ENCODE measurements at regions not wholly inside any gene's neighbourhood (a gene's known extent, or its start where the extent isn't known, plus 50 kb on each side); places are given as distances from the start of the nearest gene placed in this dataset.
"Not testable (repeated sequence)": the region's sequence is repeated elsewhere in the genome, so short reads cannot be mapped to it uniquely, and the experiment has no call there.

DNA sequence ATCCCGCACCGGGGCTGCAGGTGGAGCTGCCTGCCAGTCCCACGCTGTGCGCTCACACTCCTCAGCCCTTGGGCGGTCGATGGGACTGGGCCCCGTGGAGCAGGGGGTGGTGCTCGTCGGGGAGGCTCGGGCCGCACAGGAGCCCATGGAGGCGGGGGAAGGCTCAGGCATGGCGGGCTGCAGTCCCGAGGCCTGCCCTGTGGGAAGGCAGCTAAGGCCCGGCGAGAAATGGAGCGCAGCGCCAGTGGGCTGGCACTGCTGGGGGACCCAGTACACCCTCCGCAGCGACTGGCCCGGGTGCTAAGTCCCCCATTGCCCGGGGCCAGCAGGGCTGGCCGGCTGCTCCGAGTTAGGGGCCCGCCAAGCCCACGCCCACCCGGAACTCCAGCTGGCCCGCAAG lies 105.0 kb upstream of the ZNF516 start:
- DNase-seq = not testable (repeated sequence)

DNA sequence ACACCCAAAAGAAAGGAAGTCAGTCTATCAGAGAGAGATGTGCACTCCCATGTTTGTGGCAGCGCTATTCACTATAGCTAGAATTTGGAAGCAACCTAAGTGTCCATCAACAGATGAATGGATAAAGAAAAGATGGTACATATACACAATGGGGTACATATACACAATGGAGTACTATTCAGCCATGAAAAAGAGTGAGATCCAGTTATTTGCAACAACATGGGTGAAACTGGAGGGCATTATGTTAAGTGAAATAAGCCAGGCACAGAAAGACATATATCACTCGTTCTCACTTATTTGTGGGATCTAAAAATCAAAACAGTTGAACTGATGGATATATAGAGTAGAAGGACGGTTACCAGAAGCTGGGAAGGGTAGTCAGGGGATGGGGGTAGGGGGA lies 99.9 kb upstream of the ZNF516 start:
- DNase-seq = no peak

- DNase-seq = no peak
These were observed 98.8 kb upstream of the ZNF516 start for GRCh38 chr18:76593843-76594242.

- no peak for DNase-seq
These were observed 97.9 kb upstream of the ZNF516 start for GRCh38 chr18:76592981-76593381.

- no peak for DNase-seq
These were observed 97.1 kb upstream of the ZNF516 start for GRCh38 chr18:76592096-76592495.

GRCh38 chr18:76589866-76590265 lies 94.8 kb upstream of the ZNF516 start:
- no peak for DNase-seq

GRCh38 chr18:76589316-76589715 lies 94.3 kb upstream of the ZNF516 start:
- no peak for DNase-seq

GRCh38 chr18:76588601-76589226 lies 93.7 kb upstream of the ZNF516 start:
- DNase-seq = no peak

GRCh38 chr18:76587879-76588271 lies 92.8 kb upstream of the ZNF516 start:
- DNase-seq = no peak

- no peak for DNase-seq
These were observed 92.3 kb upstream of the ZNF516 start for GRCh38 chr18:76587147-76587878.

DNA sequence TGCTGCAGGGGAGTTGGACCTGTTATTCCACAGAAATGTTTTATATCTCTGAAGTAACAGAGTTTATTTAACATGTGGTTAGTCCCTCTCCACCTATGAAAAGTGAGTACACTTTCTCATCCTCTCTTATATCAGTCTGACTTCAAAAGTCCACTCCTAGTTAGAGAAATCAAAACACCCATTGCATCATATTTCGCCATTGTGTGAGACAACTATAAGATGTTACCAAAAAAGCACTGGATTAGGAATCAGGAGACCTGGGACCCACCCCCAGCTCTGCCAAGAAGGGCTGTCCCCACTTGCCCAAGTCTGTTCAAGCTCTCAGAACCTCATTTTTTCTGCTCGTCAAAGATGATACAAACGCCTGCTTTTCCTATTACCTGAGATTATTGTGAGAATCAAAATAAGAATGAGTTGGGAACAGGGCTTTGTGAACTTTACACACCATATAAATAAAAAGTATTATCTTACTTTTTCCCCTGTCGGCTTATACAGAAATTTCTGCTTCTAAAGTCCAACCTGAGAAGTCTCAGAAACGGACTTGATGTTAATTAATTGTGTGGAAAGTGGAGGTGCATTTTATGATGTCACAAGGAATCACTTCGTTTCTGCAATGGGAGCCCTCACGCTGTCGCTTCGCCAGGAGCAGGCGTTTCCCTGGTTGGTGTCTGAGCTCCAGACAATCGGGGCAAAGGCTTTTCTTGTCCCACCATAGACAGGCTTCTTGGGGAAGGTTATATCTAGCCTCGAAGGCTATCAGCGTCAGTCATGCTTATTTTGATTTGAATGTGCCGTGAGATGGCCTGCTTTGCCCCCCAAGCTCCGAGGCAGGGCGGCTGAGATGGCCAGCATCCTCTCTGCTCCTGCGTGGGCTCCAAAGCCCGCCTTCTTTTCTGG lies 89.6 kb upstream of the ZNF516 start:
- no peak for DNase-seq

DNA sequence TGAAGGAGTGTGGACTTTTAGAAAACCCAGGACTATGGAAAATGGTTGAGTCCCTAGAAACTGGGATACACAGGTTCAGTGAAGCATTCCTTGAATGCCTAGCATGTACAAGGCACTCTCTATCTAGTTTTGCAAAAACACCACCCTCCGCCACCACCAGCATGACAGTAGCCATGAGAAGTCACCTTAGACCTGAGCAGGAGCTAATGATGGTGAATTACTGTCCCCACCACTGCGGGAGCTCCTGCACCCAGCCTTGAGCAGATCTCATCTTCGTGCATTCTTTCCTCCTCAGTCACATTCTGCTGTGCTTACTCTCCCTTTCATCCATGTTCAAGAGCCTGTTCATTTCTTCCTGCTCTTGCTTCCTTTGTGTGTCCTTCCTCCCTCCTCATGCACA lies 86.2 kb upstream of the ZNF516 start:
- no peak for DNase-seq

GRCh38 chr18:76580288-76580962 lies 85.4 kb upstream of the ZNF516 start:
- DNase-seq = no peak

DNA sequence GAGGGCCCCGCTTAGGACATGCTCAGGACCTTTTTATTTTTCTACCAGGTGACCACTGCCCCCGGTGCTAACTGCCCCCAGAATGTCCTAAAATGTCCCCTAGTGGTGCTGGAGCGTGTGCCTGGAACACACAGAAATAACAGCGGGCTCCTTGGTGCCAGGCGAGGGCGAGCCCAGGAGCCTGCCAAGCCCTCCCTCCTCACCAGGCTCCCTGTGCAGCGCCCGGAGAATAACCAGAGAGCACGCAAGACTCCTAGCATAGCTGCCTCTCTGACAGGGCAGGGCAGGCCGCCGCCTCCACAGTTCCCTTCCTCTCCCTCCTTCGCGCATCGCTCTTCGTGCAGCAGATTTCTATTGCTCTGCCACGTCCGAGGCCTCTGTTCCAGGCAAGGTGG lies 84.3 kb upstream of the ZNF516 start:
- DNase-seq = no peak

- DNase-seq = no peak
These were observed 83.7 kb upstream of the ZNF516 start for GRCh38 chr18:76578571-76579300.

GRCh38 chr18:76573325-76574025 lies 78.4 kb upstream of the ZNF516 start:
- no peak for DNase-seq

DNA sequence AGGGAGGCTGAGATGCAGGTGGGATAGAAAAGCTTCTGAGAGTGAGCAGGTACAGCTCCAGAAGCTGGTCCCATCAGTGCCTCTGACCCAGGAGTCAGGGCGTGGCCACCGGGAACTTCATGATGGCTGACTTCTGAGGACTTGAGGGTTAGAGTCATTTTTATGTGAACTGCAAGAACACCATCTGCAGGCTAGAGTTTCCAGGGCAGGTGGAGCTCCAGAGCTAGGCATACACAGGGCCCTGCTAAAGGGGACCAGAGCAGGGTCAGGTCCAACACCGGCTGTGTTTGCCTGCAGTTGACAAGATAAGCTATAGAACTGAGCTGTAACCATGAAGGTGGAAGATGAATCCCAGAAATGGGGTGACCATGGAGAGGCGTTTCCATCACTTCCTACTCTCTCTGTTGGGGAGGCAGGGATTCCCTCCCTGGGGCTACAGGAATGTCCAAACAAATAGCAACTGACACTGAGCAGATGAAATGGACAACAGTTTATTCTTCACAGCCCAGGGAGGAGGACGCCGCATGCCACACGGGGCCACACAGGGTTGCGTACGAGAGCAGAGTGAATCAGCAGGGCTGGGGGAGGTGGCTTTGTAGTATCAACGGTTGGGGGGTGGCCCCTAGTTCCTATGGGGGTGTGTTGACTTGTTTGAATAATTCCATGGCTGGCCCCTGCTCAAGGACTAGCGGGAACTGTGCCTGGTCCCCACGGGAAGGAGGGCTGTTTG lies 77.6 kb upstream of the ZNF516 start:
- DNase-seq = no peak

- no peak for DNase-seq
These were observed 76.6 kb upstream of the ZNF516 start for GRCh38 chr18:76571689-76572088.

DNA sequence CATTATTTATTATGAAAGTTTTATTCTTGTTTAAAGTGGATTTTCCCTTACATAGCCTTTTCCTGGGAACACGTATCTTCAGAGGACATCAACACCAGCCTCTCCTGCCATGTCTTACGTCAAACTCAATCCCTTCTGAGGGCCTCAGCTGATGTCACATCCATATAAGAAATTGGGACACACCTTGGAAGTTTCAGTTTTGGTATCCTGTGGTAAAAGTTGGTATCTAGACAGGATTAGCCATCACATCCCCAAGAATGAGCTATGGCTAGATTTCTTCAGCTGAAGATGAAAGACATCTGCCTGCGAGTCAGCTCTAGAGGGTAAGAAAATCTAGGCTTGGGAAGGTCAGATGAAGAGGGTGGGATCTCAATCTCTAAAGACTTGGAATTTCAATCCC lies 75.8 kb upstream of the ZNF516 start:
- DNase-seq = no peak

DNA sequence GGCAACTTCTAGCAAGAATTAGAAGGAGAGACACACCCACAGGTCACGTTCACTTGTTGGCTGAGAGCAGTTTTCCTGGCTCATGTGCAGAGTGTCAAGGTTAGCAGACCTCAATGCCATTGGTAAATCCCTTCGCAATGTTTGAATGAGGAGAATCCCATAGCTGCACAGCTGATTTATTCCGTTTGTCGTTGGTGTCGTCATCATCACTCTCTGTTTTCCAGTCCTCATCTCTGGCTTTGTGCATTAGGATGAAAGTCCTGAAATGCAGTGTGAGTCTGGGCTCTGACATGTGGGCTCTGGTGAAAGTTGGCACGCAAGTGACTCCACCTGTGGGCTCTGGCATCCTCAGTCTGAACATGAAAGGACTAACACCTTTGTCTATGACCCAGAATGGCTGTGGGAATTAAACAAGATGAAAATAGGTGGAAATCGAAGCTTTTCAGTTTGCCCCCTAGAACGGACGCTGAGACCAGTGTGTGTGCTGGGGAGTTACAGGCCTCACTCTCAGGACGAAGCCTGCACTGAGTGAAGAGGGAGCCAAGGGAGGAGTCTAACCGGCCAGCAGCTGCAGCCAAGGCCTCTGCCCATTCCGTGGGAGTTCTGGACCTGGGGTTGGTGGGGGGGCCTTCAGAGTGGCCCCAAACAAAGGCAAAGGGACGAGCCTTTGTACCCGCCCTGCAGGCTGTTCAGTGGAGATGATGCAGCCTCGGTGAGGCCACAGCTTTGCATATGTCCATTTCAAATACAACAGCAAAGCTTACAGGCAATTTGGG lies 74.8 kb upstream of the ZNF516 start:
- DNase-seq = no peak
